Lung (tissue), 11 donors: ENCODE measurements at regions not wholly inside any gene's neighbourhood (a gene's known extent, or its start where the extent isn't known, plus 50 kb on each side); places are given as distances from the start of the nearest gene placed in this dataset.

Source experiments
- ATAC-seq: fragments of 200-7000 bp; cut with Tn5 transposase; one replicate; pipeline ENCODE4 v1.9.1; 2020; ENCODE audit warnings: moderate number of reproducible peaks; ENCODE audit not compliant: insufficient read depth, low FRiP score
- DNase-seq, 3 donors: peaks; one replicate each; pipeline ENCODE4 v3.0.0-alpha.2; 2013 to 2017
- H3K27ac ChIP-seq, 2 donors: one replicate each; pipeline ENCODE4 v1.5.1; 2013; ENCODE audit warnings: mild to moderate bottlenecking in 2 of 2, moderate library complexity in 2 of 2, control low read depth in 1 of 2, inconsistent platforms in 1 of 2, low read depth in 1 of 2, low read length in 1 of 2
- H3K27me3 ChIP-seq, 3 donors: one replicate each; pipeline ENCODE4 v1.5.1; 2013; ENCODE audit warnings: low read length in 2 of 3; ENCODE audit not compliant: control insufficient read depth in 3 of 3, insufficient read depth in 3 of 3
- H3K36me3 ChIP-seq, 4 donors: one replicate each; pipeline ENCODE4 v1.5.1; 2013; ENCODE audit warnings: low read length in 4 of 4, mild to moderate bottlenecking in 1 of 4, moderate library complexity in 1 of 4; ENCODE audit not compliant: control insufficient read depth in 4 of 4, insufficient read depth in 4 of 4
- H3K4me1 ChIP-seq, 5 donors: one replicate each; pipeline ENCODE4 v1.5.1; 2013; ENCODE audit warnings: low read length in 5 of 5, mild to moderate bottlenecking in 2 of 5, moderate library complexity in 1 of 5; ENCODE audit not compliant: control insufficient read depth in 5 of 5, insufficient read depth in 5 of 5
- H3K4me3 ChIP-seq: one replicate; pipeline ENCODE4 v1.5.1; 2013; ENCODE audit warnings: mild to moderate bottlenecking, control low read depth, moderate library complexity
- H3K9ac ChIP-seq, 2 donors: one replicate each; pipeline ENCODE4 v1.5.1; 2013; ENCODE audit warnings: low read length in 2 of 2, control low read depth in 1 of 2; ENCODE audit not compliant: insufficient read depth in 1 of 2
- H3K9me3 ChIP-seq, 4 donors: one replicate each; pipeline ENCODE4 v1.5.1; 2013; ENCODE audit warnings: low read length in 3 of 4, mild to moderate bottlenecking in 1 of 4, moderate library complexity in 1 of 4; ENCODE audit not compliant: control insufficient read depth in 4 of 4, insufficient read depth in 3 of 4
- WGBS, 2 donors: extraction: QIAGEN DNeasy Blood & Tissue Kit; methylation state at CpG; one replicate each; pipeline ENCODE4 v1.1.7; 2013; 5-methylcytosine and 5-hydroxymethylcytosine counted together
- TF ChIP-seq, protein P1 (sequence below): IDR thresholded peaks from 2 replicates; pipeline ENCODE4 v1.5.1; 2012; ENCODE audit warnings: mild to moderate bottlenecking; ENCODE audit errors: control extremely low read depth, extremely low read depth
- donor health status: control.
- donor health status: control.
- donor health status: Bipolar disorder and iron deficiency.
- donor health status: healthy.
- donor health status: DM: yes; HTN: yes; CAD: no.

DNA sequence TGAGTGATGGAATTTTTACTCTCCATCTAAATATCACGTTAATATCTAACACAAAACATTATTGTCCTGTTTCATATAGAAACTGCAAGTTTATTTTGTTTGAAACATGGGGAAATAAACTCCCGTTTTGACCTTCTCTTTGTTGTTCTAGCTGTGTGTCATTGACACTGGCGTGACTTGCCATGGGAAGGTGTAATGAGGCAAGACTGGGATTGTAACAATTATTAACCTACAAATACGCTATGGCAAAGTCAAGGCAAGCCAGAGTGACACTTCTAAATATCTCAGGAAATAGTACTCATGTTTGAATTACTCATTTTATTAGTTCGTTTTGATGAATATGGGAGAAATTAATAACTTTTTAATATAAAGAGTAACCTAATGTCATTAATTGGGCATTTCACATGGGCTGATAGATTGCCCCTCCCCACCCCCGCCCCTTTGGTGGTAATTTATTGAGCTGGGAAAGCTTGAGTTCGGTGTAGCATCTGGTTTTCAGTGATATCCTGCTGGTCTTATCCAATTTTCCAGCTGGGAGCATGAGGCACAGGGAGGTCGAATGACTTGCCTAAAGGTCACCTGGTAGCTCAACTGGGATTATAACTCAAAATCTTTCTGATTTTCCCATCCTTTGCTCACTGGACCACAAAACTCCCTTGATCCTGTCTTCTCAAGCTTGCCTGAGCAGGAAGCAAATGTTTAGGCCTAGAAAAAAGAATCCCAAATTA, 380.6 kb upstream of the JAG1 start:
- Histone ChIP-seq H3K4me1 (no peaks in the 10 kb centered on the region), H3K9ac (no peak overlapping the region), H3K27me3 (no peaks in the 10 kb centered on the region), H3K4me3 (no peak overlapping the region), H3K36me3 (no peaks in the 10 kb centered on the region), H3K27ac (no peak overlapping the region), H3K9me3 (no peaks in the 10 kb centered on the region)
- TF ChIP-seq, protein P1, sequence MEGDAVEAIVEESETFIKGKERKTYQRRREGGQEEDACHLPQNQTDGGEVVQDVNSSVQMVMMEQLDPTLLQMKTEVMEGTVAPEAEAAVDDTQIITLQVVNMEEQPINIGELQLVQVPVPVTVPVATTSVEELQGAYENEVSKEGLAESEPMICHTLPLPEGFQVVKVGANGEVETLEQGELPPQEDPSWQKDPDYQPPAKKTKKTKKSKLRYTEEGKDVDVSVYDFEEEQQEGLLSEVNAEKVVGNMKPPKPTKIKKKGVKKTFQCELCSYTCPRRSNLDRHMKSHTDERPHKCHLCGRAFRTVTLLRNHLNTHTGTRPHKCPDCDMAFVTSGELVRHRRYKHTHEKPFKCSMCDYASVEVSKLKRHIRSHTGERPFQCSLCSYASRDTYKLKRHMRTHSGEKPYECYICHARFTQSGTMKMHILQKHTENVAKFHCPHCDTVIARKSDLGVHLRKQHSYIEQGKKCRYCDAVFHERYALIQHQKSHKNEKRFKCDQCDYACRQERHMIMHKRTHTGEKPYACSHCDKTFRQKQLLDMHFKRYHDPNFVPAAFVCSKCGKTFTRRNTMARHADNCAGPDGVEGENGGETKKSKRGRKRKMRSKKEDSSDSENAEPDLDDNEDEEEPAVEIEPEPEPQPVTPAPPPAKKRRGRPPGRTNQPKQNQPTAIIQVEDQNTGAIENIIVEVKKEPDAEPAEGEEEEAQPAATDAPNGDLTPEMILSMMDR: no peak
- DNase-seq (no peak), ATAC-seq (no peak)
- 89 to 90% methylated on average over 8 of the region's 8 CpGs for WGBS, 2 donors

DNA sequence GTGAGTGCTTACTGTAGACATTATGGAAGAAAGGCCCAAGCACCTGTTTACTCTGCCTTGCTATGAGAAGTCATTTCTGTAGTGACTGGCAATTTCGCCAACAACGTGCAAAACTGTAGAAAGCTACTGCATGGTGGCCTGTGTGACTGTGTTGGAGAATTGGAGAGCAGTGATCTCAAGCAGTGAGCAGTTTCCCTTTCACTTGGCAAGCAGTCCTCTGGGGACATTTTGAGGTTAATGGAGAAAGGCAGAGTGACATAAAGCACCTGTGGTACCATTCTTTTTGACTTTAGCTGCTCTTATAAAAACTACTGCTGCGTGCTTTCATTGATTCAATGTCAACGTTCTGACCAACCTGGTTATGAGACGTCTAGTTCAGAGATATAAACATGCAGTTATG, 382.6 kb upstream of the JAG1 start:
- DNase-seq: no peak
- Histone ChIP-seq H3K36me3 (no peaks in the 10 kb centered on the region), H3K27me3 (no peaks in the 10 kb centered on the region), H3K9ac (no peak overlapping the region), H3K4me3 (no peak overlapping the region), H3K9me3 (no peaks in the 10 kb centered on the region), H3K4me1 (peaks cover 0 to 5% (median 0%) of the 10 kb centered on the region in 5 donors), H3K27ac (no peak overlapping the region)
- WGBS, 2 donors: 82 to 83% methylated on average over 5 of the region's 5 CpGs
- TF ChIP-seq, protein P1: no peak
- no peak for ATAC-seq

DNA sequence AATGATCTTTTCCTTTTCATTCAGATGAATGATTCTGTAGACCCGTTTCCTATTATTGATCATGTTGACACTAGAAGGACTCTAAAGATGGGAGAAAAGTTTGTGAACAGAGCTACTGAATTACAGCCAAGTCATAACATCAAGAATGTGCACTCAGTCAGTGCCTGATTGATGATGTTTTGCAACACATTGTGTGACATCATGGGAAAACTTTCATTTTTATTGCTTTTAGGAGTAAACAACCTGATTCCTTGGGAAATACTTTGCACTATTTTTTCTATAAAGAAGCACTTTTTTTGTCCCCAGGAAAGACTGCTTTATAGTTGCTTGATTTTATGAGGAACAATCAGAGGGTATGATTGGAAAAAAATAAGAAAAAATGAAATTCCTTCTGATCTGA, 383.8 kb upstream of the JAG1 start:
- TF ChIP-seq, protein P1: no peak
- Histone ChIP-seq H3K27me3 (no peaks in the 10 kb centered on the region), H3K9me3 (no peaks in the 10 kb centered on the region), H3K4me3 (no peak overlapping the region), H3K27ac (no peak overlapping the region), H3K4me1 (peaks cover 0 to 5% (median 0%) of the 10 kb centered on the region in 5 donors), H3K36me3 (no peaks in the 10 kb centered on the region), H3K9ac (no peak overlapping the region)
- DNase-seq (peak in 1 of 3 donors; percentile 27), ATAC-seq (no peak)
- 70 to 86% methylated on average over 1 of the region's 1 CpG for WGBS, 2 donors

DNA sequence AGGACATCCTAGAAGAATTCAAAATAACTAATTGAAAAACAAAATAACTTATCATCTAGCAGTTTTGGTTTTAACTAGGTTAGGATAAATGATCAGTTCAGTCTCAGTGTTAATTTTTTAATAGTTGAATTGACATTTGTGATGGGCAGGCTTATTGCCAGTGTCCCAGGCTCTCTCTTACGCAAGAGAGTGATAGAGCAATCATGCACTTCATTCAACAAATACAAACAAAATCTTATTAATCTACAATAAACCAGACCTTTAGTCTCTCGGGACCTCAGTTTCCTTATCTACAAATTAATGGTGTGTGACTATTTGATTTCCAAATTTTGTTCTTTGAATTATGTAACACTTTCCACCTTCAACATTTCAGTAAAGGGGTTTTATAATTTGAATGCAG, 385.9 kb upstream of the JAG1 start:
- TF ChIP-seq, protein P1: no peak
- DNase-seq: no peak
- ATAC-seq: no peak

More for the DNA sequence above, 385.9 kb upstream of the JAG1 start:
- Histone ChIP-seq H3K27ac (no peak overlapping the region), H3K4me3 (no peak overlapping the region), H3K9me3 (no peaks in the 10 kb centered on the region), H3K36me3 (no peaks in the 10 kb centered on the region), H3K4me1 (peaks cover 0 to 5% (median 0%) of the 10 kb centered on the region in 5 donors), H3K9ac (no peak overlapping the region), H3K27me3 (no peaks in the 10 kb centered on the region)
- WGBS, 2 donors: 72 to 93% methylated on average over 2 of the region's 2 CpGs
